H1 (cell line): ENCODE measurements at regions not wholly inside any gene's neighbourhood (a gene's known extent, or its start where the extent isn't known, plus 50 kb on each side); places are given as distances from the start of the nearest gene placed in this dataset.
A peak's percentile ranks its signal among the peaks of the same experiment; 100 is the strongest.

ENCODE experiments used
- CTCF ChIA-PET: fragments of 300-600 bp; sonication (Branson Sonifier 250); formaldehyde crosslinking; loops from one replicate; lab custom pipeline; 2021; ENCODE audit not compliant: partially characterized antibody; lab: Charles Lee
- POLR2A ChIA-PET: fragments of 300-600 bp; sonication (Branson Sonifier 250); formaldehyde crosslinking; loops from one replicate; lab custom pipeline; 2021; ENCODE audit warnings: inconsistent platforms; ENCODE audit not compliant: partially characterized antibody; lab: Charles Lee
- DNase-seq, 2 experiments: peaks; one replicate each; pipeline versions ENCODE4 v3.0.0 to v3.0.0-alpha.2; 2010 to 2022; ENCODE audit warnings: low spot score in 2 of 2, low read depth in 1 of 2, mixed read lengths in 1 of 2
- FAIRE-seq: peaks from 2 replicates; lab custom pipeline; 2011; peaks lifted over from hg19 to GRCh38; lab: Jason Lieb, UNC
- H2AFZ ChIP-seq: 2 replicates; pipeline ENCODE4 v1.8.1; 2012; ENCODE audit warnings: low read length, inconsistent platforms
- H2AK5ac ChIP-seq: 2 replicates; pipeline ENCODE4 v1.6.1; 2013; ENCODE audit warnings: low read depth, low read length
- H2BK120ac ChIP-seq: replicated peaks from 2 replicates; pipeline ENCODE3; 2013; ENCODE audit warnings: low read depth, low read length, inconsistent platforms
- H2BK12ac ChIP-seq: 2 replicates; pipeline ENCODE4 v1.6.1; 2013; ENCODE audit warnings: low read depth, low read length
- H2BK15ac ChIP-seq: 2 replicates; pipeline ENCODE4 v1.6.1; 2013; ENCODE audit warnings: low read length
- H2BK20ac ChIP-seq: 2 replicates; pipeline ENCODE4 v1.6.1; 2013; ENCODE audit warnings: low read length
- H2BK5ac ChIP-seq: 2 replicates; pipeline ENCODE4 v1.6.1; 2013; ENCODE audit warnings: low read depth, low read length
- H3K14ac ChIP-seq: 2 replicates; pipeline ENCODE4 v1.6.1; 2013; ENCODE audit warnings: inconsistent platforms; ENCODE audit not compliant: insufficient read length
- H3K18ac ChIP-seq: 2 replicates; pipeline ENCODE4 v1.6.1; 2013; ENCODE audit warnings: low read length; ENCODE audit errors: extremely low read depth
- H3K23ac ChIP-seq: 2 replicates; pipeline ENCODE4 v1.6.1; 2013; ENCODE audit warnings: inconsistent platforms; ENCODE audit not compliant: insufficient read length
- H3K23me2 ChIP-seq: 2 replicates; pipeline ENCODE4 v1.6.1; 2013; ENCODE audit warnings: low read depth, low read length
- H3K27ac ChIP-seq: 2 replicates; pipeline ENCODE4 v1.6.1; 2011; ENCODE audit warnings: low read depth, low read length, inconsistent platforms
- H3K27me3 ChIP-seq, 4 experiments: replicated peaks in 1 of 4; 1 replicate in 1 of 4; 2 replicates in 3 of 4; pipeline versions ENCODE4 v1.6.1 to v1.8.1; 2011 to 2013; ENCODE audit warnings: low read length in 3 of 4, mild to moderate bottlenecking in 3 of 4, inconsistent platforms in 2 of 4, mixed read lengths in 2 of 4, moderate library complexity in 1 of 4; ENCODE audit not compliant: control insufficient read depth in 3 of 4, insufficient read depth in 3 of 4; ENCODE audit errors: extremely low read depth in 1 of 4
- H3K36me3 ChIP-seq, 4 experiments: 2 replicates each; pipeline versions ENCODE4 v1.6.1 to v1.8.1; 2011 to 2013; ENCODE audit warnings: mild to moderate bottlenecking in 4 of 4, low read length in 3 of 4, moderate library complexity in 2 of 4, control low read depth in 1 of 4, inconsistent platforms in 1 of 4; ENCODE audit not compliant: insufficient read depth in 4 of 4, control insufficient read depth in 2 of 4
- H3K4ac ChIP-seq: replicated peaks from 2 replicates; pipeline ENCODE3; 2013; ENCODE audit warnings: low read length, low read depth, mixed read lengths, inconsistent platforms; ENCODE audit not compliant: insufficient read length
- H3K4me1 ChIP-seq, 4 experiments: replicated peaks in 1 of 4; 1 replicate in 1 of 4; 2 replicates in 3 of 4; pipeline versions ENCODE4 v1.6.1 to v1.8.1; 2011 to 2013; ENCODE audit warnings: low read length in 3 of 4, inconsistent platforms in 2 of 4, mixed read lengths in 1 of 4; ENCODE audit not compliant: insufficient read depth in 4 of 4, control insufficient read depth in 3 of 4
- H3K4me2 ChIP-seq, 2 experiments: 2 replicates each; pipeline versions ENCODE4 v1.6.1 to v1.8.1; 2011 to 2013; ENCODE audit warnings: low read depth in 2 of 2, low read length in 2 of 2, control low read depth in 1 of 2, inconsistent platforms in 1 of 2, mild to moderate bottlenecking in 1 of 2; ENCODE audit not compliant: insufficient read depth in 1 of 2
- H3K4me3 ChIP-seq, 4 experiments: fragments of 200-600, 300-600 bp in 1 of 4; sonication (generic), shearing (Covaris generic), sonication (Bioruptor Twin) in 1 of 4; 2 replicates each; pipeline versions ENCODE4 v1.5.1 to v1.8.1; 2011 to 2016; ENCODE audit warnings: low read length in 4 of 4, low read depth in 3 of 4, control low read depth in 2 of 4, inconsistent platforms in 2 of 4, mild to moderate bottlenecking in 2 of 4, mixed read lengths in 1 of 4, moderate library complexity in 1 of 4; ENCODE audit not compliant: insufficient read depth in 2 of 4; ENCODE audit errors: extremely low read depth in 1 of 4
- H3K56ac ChIP-seq: replicated peaks from 2 replicates; pipeline ENCODE3; 2013; ENCODE audit warnings: low read depth, mild to moderate bottlenecking, mixed read lengths, low read length, inconsistent platforms; ENCODE audit not compliant: insufficient read length
- H3K79me1 ChIP-seq: 2 replicates; pipeline ENCODE4 v1.6.1; 2013; ENCODE audit warnings: low read depth, low read length, control low read depth
- H3K79me2 ChIP-seq, 2 experiments: 2 replicates each; pipeline versions ENCODE4 v1.6.1 to v1.8.1; 2012 to 2013; ENCODE audit warnings: low read length in 2 of 2, mild to moderate bottlenecking in 2 of 2, inconsistent platforms in 1 of 2; ENCODE audit not compliant: insufficient read depth in 2 of 2, control insufficient read depth in 1 of 2
- H3K9ac ChIP-seq, 4 experiments: replicated peaks in 1 of 4; 1 replicate in 1 of 4; 2 replicates in 3 of 4; pipeline versions ENCODE4 v1.6.1 to v1.8.1; 2011 to 2013; ENCODE audit warnings: low read depth in 3 of 4, low read length in 3 of 4, control low read depth in 2 of 4, mild to moderate bottlenecking in 2 of 4, moderate library complexity in 2 of 4, inconsistent platforms in 1 of 4; ENCODE audit errors: extremely low read depth in 1 of 4
- H3K9me3 ChIP-seq, 2 experiments: 2 replicates each; pipeline versions ENCODE4 v1.6.1 to v1.8.1; 2012 to 2013; ENCODE audit warnings: mild to moderate bottlenecking in 2 of 2, moderate library complexity in 2 of 2, control low read depth in 1 of 2, inconsistent platforms in 1 of 2, low read depth in 1 of 2, low read length in 1 of 2, mixed read lengths in 1 of 2; ENCODE audit not compliant: insufficient read depth in 2 of 2
- H4K20me1 ChIP-seq, 2 experiments: replicated peaks in 1 of 2; 2 replicates each; pipeline versions ENCODE3 to v1.8.1; 2011 to 2013; ENCODE audit warnings: inconsistent platforms in 2 of 2, low read length in 2 of 2, mild to moderate bottlenecking in 1 of 2; ENCODE audit not compliant: insufficient read depth in 2 of 2, control insufficient read depth in 1 of 2
- H4K5ac ChIP-seq: 2 replicates; pipeline ENCODE4 v1.6.1; 2013; ENCODE audit warnings: low read length, low read depth, mixed read lengths, inconsistent platforms; ENCODE audit not compliant: insufficient read length
- H4K8ac ChIP-seq: 2 replicates; pipeline ENCODE4 v1.8.0; 2013; ENCODE audit warnings: mild to moderate bottlenecking, moderate library complexity, low read length, inconsistent platforms; ENCODE audit not compliant: insufficient read depth; ENCODE audit errors: extremely low read depth
- H4K91ac ChIP-seq: replicated peaks from 2 replicates; pipeline ENCODE3; 2013; ENCODE audit warnings: low read length, mixed read lengths, inconsistent platforms; ENCODE audit not compliant: insufficient read length
- BCL11A ChIP-seq, 2 experiments: IDR thresholded peaks; one replicate each; pipeline ENCODE4 v1.6.1; 2011; ENCODE audit warnings: low read depth in 2 of 2, low read length in 2 of 2, mild to moderate bottlenecking in 2 of 2
- CBX8 ChIP-seq: fragments of 300-800, 300-1000 bp; sonication (generic); IDR thresholded peaks from 2 replicates; pipeline ENCODE4 v1.7.1; 2016; ENCODE audit warnings: low read depth, low read length, borderline replicate concordance
- CHD1 ChIP-seq: IDR thresholded peaks from 2 replicates; pipeline ENCODE4 v1.6.1; 2012; ENCODE audit warnings: low read depth, low read length, improper control_type of control experiment
- CTBP2 ChIP-seq: IDR thresholded peaks from 2 replicates; pipeline ENCODE4 v1.7.0; 2011; ENCODE audit warnings: borderline replicate concordance, mild to moderate bottlenecking, moderate library complexity, mixed read lengths, low read length; ENCODE audit not compliant: insufficient read depth, insufficient read length
- E2F6 ChIP-seq: IDR thresholded peaks from 2 replicates; pipeline ENCODE4 v1.6.1; 2012; ENCODE audit warnings: inconsistent platforms
- EGR1 ChIP-seq: IDR thresholded peaks from 2 replicates; pipeline ENCODE4 v1.6.1; 2011; ENCODE audit warnings: low read depth, low read length, borderline replicate concordance
- EZH2 ChIP-seq: fragments of 200-600 bp; sonication (generic); IDR thresholded peaks from 2 replicates; pipeline ENCODE4 v1.7.1; 2012; ENCODE audit warnings: low read depth, mild to moderate bottlenecking, moderate library complexity, low read length, inconsistent platforms; ENCODE audit not compliant: severe bottlenecking
- KDM1A ChIP-seq: fragments of 200-600, 300-600 bp; sonication (generic); IDR thresholded peaks from 2 replicates; pipeline ENCODE4 v1.7.1; 2016; ENCODE audit warnings: mild to moderate bottlenecking, low read length, borderline replicate concordance
- KDM5A ChIP-seq: fragments of 200-600 bp; IDR thresholded peaks from 2 replicates; pipeline ENCODE4 v1.7.1; 2012; ENCODE audit warnings: mild to moderate bottlenecking, low read length, inconsistent platforms, mixed read lengths
- NRF1 ChIP-seq: IDR thresholded peaks from 2 replicates; pipeline ENCODE4 v1.6.1; 2011; ENCODE audit warnings: mild to moderate bottlenecking, low read depth, low read length, improper control_type of control experiment
- POLR2A ChIP-seq, 2 experiments: IDR thresholded peaks; 1 replicate in 1 of 2; 2 replicates in 1 of 2; pipeline ENCODE4 v1.6.1; 2011; ENCODE audit warnings: low read depth in 2 of 2, low read length in 2 of 2, mild to moderate bottlenecking in 2 of 2; ENCODE audit errors: control extremely low read depth in 1 of 2
- POU5F1 ChIP-seq: IDR thresholded peaks from 2 replicates; pipeline ENCODE4 v1.6.1; 2011; ENCODE audit warnings: low read depth, mild to moderate bottlenecking, low read length, moderate library complexity
- TAF1 ChIP-seq: IDR thresholded peaks from 2 replicates; pipeline ENCODE4 v1.6.1; 2011; ENCODE audit warnings: mild to moderate bottlenecking, low read depth, low read length
- YY1 ChIP-seq: IDR thresholded peaks from 2 replicates; pipeline ENCODE4 v1.6.1; 2011; ENCODE audit warnings: low read depth, mild to moderate bottlenecking, low read length
- ZNF274 ChIP-seq: IDR thresholded peaks from 2 replicates; pipeline ENCODE4 v1.7.0; 2012; ENCODE audit warnings: low read length, borderline replicate concordance; ENCODE audit errors: extremely low read depth
- WGBS, 2 experiments: shearing (Covaris generic) in 1 of 2; methylation state at CpG; one replicate each; pipeline versions ENCODE4 v1.1.6 to v1.1.7; 2013 to 2015; ENCODE audit warnings: low lambda C conversion rate in 2 of 2, mixed read lengths in 2 of 2, inconsistent platforms in 1 of 2, low coverage in 1 of 2, missing lambda C conversion rate in 1 of 2; ENCODE audit not compliant: insufficient replicate concordance in 2 of 2, insufficient coverage in 1 of 2, insufficient read length in 1 of 2; ENCODE audit errors: extremely low coverage in 1 of 2, missing lambda C conversion rate in 1 of 2; 5-methylcytosine and 5-hydroxymethylcytosine counted together

- Histone ChIP-seq H3K14ac (no peak overlapping the region), H3K23me2 (no peaks in the 10 kb centered on the region), H3K9ac (no peak overlapping the region), H3K4ac (no peak overlapping the region), H3K79me1 (no peaks in the 10 kb centered on the region), H3K23ac (no peak overlapping the region), H2BK20ac (no peak overlapping the region), H3K56ac (no peak overlapping the region), H2BK15ac (no peak overlapping the region), H3K27ac (no peak overlapping the region), H3K36me3 (no peaks in the 10 kb centered on the region), H2AK5ac (no peak overlapping the region), H3K4me3 (no peak overlapping the region), H2BK12ac (no peak overlapping the region), H2BK120ac (no peak overlapping the region), H3K9me3 (no peaks in the 10 kb centered on the region), H4K91ac (no peak overlapping the region), H3K4me1 (no peaks in the 10 kb centered on the region), H4K5ac (no peak overlapping the region), H3K27me3 (no peaks in the 10 kb centered on the region), H3K79me2 (no peaks in the 10 kb centered on the region), H2BK5ac (no peak overlapping the region), H2AFZ (0 out of 2 replicates have a peak overlapping the region, but pooled peaks have one; percentile 21), H4K20me1 (no peaks in the 10 kb centered on the region), H4K8ac (no peak overlapping the region), H3K4me2 (no peak overlapping the region), H3K18ac (no peak overlapping the region)
- ChIA-PET CTCF (interaction anchor here (0.9 to 1.6 kb wide), 2 partner anchors 27 to 51 kb away, joined by 3 to 4 read pairs; no protein-coding TSS in a partner anchor), POLR2A (no interaction called here)
- FAIRE-seq (no peak), DNase-seq (no peak)
- WGBS, 2 experiments: 93% methylated on average over 1 of the region's 1 CpG; no CpG with 5 or more reads in 1 of the 2 experiments
- TF ChIP-seq NRF1 (no peak), CBX8 (no peak), POU5F1 (no peak), EZH2 (no peak), KDM1A (no peak), CHD1 (no peak), KDM5A (no peak), ZNF274 (no peak), TAF1 (no peak), POLR2A (IDR thresholded peaks at IDR 0.05; ENCODE audit: control extremely low read depth in 1 of 2, low read depth in 2 of 2, low read length in 2 of 2) (no peak), E2F6 (no peak), YY1 (no peak), CTBP2 (no peak), BCL11A (IDR thresholded peaks at IDR 0.05; ENCODE audit: low read depth in 2 of 2, low read length in 2 of 2) (no peak), EGR1 (no peak)
Observed at GRCh38 chr6:78487401-78487800, 379.9 kb upstream of the IRAK1BP1 start.
